Globus pallidus (tissue), 1 donor: ENCODE measurements at regions not wholly inside any gene's neighbourhood (a gene's known extent, or its start where the extent isn't known, plus 50 kb on each side); places are given as distances from the start of the nearest gene placed in this dataset.

Experiments
- DNase-seq: peaks from one replicate; pipeline ENCODE4 v3.0.0-alpha.2; 2015; ENCODE audit warnings: low spot score

DNA sequence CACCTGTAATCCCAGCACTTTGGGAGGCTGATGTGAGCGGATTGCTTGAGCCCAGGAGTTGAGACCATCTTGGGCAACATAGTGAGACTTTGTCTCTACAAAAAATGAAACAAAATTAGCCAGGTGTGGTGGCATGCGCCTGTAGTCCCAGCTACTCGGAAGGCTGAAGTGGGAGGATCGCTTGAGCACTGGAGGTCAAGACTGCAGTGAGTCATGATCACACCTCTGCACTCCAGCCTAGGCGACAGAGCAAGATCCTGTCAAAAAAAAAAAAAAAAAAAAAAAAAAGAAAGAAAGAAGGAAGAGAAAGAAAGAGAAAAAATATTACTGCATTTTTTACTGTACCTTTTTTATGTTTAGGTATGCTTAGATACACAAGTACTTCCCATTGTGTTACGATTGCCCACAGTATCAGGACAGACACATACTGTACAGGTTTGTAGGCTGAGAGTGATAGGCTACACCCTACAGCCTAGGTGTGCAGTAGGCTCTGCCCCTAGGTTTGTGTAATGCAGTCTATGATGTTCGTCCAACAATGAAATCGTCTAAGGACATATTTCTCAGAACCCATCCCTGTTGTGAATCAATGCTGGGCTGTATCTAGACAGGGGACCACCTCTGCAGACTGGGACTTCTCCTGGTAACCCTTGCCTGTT is 160.4 kb upstream of the PWP1 start:
- DNase-seq = no peak

DNA sequence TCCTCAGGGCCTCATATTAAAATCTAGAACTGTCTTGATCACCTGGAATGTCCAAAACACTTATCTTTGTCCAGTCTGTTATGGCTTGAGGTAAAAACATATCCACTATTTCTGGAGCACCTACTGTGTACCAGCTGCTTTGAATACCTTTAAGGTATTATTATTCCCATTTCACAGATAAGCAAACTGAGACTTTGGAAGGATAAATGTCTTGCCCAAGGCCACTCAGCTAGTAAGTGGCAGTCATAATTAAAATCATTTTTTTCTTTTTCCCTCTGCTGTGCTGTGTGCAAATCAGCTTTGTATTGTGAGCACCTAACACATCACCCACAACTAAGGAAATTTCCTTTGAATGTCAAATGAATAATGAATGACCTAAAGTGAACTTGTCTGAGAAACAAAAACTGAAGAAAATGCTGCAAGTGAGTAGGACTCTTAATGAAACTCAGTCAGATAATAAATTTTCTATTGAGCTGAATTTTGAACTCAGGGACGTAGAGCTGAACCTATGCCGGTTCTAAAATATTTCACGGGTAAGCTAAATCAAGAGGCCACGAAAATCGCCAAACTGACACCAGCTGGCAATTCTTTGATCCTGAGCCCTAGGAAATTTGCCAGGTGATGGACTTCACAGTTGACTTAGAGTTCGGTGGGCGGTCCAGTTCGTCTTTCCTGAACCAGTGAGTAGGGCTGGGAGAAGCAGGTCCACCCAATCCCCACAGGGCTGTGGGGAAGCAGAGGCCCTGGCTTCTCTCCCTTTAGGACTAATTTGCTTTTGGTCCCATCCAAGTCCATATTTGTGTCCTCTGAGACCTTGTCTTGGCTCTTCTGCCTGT is 159.7 kb upstream of the PWP1 start:
- DNase-seq = no peak

DNA sequence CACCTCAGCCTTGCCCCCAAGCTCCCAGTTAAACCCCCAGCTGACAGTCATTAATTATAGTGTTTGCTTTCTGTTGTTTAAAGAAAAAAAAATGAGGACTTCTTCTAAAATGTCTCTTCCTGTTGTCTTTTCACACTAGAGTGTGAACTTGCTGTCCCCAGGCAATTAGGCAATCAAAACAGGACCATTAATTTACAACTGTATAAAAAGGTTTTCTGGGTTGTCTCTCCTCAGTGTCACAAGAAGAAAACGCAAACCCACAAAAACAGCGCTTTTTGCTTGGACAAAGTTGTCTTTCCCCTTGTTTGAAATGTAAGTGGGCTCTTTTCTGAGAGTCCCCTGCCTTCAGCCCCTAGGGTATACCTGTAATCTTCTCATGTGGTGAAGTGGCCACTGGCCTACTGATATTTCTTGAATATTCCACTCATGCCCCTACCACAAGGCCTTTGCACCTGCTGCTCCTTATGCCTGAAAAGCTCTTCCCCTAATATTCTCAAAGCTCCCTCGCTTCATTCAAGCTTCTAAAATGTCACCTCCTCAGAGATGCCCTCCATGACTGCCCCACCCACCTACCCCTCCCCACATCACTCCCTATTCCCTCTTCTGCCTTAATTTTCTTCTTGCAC is 158.9 kb upstream of the PWP1 start:
- DNase-seq = no peak

DNA sequence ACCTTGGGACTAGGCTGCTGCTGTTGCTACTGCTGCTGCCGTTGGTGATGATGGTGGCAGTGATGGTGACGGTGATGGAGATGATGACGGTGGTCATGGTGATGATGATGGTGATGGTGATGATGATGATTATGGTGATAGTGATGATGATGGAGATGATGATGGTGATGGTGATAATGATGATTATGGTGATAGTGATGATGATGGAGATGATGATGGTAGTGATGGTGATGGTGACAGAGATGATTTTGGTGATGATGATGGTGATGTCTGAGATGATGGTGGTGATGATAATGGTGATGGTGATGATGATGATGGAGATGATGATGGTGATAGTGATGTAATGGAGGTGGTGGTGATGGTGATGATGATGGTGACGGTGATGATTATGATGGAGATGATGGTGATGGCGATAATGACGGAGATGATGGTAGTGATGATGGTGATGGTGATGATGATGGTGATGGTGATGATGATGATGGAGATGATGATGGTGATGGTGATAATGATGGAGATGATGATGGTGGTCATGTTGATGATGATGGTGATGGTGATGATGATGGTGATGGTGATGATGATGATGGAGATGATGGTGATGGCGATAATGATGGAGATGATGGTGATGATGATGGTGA is 156.8 kb upstream of the PWP1 start:
- DNase-seq = no peak

DNA sequence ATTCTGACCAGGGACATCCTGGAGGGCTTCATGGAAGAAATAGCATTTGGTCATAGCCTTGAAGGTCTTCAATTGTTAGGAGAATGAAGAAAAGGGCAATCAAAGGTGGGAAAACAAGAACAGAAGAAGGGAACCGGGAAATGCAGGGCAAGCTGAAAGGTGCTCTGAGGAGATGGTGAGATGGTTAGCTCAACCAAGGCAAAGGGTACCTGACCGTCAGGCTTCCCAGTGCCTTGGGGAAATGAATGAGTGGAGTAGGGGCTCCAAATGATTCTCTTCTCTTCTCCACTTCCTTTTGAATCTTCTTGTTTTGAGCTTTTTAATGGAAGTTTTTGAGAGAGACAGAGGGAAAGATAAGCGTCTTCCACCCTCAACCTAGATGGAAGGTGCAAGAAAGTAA is 155.6 kb upstream of the PWP1 start:
- DNase-seq = no peak

DNA sequence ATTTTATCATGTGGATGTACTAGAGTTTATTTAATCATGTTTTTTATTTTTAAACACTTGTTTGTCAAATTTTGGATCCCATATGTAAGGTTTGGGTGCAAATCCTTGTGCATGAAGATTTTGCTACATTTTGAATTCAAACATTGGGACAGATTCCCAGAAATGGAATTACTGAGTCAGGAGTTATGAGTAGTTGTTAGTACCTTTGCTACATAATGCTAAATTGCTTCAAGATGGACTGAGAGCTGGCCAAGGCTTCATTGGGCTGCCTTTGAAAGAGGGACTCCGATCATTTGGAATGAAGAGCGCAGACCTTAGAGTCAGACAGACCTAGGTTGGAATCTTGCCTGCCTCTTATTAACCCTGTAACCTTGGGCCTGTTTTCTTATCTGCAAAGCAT is 154.9 kb upstream of the PWP1 start:
- no peak for DNase-seq

DNA sequence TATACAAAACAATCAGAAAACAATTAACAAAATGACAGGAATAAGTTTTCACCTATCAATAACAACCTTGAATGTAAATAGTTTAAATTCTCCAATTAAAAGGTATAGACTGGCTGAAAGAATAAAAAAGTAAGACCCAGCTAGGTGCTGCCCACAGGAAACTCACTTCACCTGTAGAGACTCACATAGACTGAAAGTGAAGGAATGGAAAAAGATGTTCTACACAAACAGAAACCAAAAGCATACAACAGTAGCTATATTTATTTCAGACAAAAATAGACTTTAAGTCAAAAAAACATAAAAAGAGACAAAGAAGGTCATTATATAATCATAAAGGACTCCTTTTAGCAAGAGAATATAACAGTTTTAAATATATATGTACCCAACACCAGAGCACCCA is 152.4 kb upstream of the PWP1 start:
- no peak for DNase-seq

DNA sequence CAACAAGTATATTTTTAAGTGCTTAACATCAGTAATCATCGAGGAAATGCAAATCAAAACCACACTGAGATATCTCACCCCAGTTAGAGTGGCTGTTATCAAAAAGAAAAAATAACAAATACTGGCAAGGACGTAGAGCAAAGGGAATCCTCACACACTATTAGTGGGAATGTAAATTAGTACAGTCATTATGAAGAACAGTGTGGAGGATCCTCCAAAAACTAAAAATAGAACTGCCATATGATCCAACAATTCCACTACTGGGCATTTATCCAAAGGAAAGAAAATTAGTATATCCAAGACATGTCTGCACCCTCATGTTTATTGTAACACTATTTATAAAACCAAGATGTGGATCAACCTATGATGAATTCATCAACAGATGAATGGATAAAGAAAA is 149.0 kb upstream of the PWP1 start:
- DNase-seq = no peak

DNA sequence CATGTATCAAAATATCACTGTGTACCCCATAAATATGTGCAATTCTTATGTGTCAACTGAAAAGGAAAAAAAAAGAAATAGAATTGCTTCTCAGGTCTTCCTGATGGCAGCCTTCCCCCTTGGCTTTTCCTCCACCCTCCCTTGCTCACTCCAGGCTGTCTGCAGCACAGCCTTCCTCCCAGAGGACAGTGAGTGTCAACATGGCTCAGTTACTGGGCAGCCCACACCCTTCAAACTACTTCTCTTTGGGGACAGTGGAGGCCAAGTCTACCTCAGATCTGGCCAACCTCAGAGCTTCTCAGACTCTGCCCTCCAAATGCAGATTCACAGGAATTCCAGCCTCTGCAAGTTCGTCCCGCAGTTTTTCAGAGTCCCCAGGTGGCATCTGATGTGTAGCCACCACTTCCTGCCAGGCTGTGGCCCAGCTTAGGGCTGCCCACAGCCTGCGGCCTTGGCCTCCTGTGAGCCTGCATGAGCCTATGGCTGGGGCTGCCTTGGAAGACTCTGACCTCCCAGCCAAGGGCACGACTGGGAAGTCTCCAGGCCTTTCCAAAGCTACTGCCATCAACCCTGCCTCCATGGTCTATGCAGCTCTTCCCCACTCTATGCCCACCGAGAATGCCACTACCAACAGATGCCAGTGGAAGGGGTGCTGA is 148.0 kb upstream of the PWP1 start:
- DNase-seq = no peak

DNA sequence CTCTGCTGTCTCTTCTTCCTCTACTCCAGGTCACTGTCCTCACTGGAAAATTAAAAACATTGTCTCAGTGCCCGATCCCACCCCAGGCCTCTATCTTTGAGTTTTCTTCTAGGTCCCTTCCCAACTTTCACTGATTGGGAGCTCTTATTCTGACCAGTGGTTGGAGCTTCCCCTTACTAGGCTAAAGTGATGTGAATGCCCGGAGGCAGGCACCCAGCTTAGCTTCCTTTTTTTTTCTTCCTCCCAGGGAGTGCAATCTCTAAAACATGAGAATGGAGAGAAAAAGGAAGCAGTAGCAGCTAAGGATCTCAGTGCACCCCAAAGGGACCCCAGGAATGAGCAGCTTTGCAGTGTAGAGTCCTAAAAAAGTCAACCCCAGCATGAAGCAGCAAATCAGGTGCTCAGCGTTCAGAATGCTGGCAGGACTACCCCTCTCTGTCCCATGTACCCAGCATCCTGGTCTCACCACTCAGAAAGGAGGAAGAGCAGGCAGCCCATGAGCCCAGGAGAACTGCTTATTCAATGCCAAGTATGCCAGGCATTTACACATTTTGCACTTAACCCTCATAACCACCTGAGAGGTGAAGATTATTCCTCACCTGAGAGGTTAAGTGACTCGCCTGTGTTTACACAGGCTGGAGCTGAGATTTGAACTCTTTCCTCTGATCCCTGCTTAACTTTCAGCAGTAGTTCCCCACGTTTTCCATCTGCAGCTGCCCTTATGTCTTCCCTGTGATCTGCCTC is 146.2 kb upstream of the PWP1 start:
- no peak for DNase-seq

DNA sequence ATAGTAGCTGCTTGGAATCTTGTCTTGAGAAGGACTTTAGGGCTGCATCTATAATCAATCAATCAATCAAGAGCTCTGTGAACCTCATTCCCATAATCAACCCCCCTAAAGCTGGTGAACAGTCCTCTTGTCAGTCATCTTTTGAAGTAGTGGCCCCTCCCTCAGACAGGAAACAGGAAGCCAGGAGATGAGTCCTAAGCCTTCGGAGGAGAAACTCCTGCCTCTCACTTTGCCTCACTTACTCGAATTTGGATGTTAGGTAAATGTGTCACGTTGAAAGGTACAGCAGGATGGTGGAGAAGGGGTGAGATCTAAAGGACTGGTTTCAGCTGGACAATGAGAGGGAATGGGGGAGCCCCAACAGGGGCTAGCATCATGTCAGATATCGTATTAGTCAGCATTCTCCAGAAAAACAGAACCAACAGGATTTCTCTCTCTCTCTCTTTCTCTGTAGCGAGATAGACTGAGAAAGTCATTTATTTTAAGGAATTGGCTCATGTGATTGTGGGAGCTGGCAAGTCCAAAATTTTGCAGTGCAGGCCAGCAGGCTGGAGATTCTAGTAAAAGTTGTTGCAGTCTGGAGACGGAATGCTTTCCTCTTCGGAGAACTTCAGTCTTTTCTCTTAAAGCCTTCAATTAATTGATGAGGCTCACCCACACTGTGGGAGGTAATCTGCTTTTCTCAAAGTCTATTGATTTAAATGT is 144.4 kb upstream of the PWP1 start:
- DNase-seq = no peak

DNA sequence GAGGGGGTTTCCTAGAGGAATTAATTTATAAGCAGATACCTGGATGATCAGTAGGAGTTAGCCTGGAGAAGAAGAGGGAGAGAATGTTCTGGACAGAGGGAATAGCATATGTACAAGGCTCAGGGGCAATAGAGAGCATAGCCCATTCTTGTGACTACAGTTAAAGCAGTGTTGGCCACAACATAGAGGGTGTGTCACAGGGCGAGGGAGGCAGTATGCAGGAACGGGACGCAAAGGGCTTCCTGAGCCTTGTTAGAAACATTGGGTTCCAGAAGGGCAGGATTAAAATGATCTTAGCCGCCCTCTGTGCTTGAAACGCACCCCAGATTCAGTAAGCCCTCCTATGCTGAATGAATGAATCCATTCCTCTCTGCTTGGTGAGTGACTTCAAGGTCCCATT is 142.2 kb upstream of the PWP1 start:
- no peak for DNase-seq

DNA sequence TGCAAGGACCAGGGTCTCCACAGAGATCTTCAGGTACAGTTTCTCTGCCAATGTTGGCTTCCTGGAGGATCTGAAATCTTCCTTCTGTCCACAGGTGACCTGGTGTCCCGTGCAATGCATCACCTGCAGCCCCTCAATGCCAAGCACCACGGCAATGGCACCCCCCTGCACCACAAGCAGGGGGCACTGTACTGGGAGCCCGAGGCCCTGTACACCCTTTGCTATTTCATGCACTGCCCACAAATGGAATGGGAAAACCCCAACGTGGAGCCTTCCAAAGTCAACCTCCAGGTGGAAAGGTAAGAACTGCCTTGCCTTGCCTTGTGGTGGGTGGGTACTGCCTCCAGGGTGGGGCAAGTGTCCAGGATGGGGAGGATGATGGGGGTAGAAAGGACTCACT is 141.8 kb upstream of the PWP1 start:
- no peak for DNase-seq

DNA sequence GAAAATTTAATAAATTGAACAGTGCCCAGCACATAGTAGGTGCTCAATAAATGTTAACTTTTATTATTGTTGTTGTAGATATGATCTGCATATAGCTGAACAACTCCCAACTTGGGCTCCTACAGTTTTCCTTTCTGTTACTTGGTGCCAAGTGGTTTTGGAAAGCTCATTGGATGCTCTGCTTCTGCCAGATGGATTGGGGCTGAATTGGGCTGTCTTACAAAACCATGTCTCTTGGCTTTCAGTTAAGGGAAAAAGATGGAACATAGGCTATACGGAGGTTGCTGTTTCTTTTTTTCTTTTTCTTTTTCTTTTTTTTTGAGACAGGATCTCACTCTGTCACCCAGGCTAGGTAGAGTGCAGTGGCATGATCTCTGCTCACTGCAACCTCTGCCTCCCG is 140.7 kb upstream of the PWP1 start:
- DNase-seq = no peak

DNA sequence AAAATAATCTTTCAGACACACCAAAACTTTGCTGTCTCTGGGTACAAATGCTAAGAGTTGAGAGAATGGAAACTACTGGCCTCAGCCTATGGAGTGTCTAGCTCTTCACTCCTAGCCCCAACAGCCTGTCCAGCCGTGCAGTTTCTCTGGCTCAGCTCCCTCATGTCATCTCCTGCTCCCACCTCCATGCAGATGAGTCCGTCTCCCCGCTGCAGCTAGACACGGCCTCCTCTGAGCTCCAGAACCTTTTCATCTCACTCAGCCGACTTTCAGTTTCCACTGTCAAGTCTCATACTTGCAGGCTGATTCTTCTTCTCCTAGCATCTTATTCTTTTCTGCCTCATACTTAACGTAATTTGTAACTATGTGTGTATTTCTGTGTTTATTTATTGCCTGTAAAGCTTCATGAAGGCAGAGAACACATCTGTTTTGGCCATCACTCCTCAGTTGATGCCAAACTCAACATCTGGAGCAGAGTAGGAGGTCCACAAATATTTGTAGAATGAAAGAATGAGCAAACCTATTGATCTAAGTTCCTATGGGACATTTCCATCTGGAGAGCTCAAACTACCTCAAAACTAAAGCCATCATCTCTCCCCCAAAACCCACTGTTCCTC is 139.8 kb upstream of the PWP1 start:
- no peak for DNase-seq

DNA sequence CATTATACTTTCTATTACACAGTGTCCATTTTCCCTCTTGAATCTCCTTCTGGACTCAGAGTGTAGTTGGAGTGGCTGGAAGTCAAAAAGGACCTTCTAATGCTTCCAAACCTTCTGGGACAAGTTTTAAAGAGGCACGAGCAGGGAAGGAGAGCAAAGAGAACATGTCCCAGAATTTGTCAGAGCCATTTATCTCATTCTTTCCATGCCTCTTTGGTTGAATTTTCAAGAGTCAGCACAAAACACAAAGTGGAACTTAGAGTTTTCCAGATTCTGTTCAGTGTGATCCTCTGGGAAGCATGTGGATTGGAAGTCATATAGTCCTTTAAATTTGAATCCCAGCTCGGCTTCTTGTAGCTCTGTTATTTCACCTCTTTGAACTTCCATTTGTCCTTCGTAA is 138.2 kb upstream of the PWP1 start:
- no peak for DNase-seq

DNA sequence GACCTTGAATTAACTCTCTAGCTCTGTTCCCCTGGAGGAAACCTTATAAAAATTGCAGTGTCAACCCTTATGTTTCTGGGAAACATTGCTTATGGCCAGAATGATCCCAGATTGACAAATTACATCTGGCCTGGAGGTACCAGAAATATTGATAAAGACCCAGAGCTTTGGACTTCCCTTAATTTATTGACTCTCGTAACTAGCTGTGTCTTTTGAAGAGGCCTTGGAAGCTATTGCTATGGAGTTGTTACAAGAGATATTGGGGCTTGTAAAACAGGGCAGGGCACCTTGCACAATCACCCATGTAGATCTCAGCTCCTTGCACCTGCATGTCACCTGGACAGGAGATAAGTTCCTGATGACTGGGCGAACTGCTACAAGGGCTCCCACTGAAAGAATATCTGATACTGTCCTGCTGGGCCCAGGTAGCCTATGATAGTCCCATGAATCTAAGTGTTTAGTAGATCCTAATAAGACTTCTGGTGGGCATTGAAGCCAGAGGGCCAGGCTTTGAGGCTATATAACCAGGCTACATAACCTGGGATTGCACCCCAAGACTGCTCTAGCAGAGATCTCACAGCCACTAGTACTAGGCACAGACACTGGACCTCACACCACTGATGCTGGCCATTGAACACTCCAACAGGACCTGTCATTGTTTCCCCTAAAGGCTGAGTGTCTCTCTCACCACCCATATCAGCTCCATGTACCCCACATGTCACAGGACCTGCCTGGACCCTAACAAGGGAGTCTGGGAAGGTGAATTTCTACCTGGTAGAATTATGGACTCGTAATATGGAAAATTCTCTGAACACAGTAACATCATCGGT is 135.7 kb upstream of the PWP1 start:
- DNase-seq = no peak

DNA sequence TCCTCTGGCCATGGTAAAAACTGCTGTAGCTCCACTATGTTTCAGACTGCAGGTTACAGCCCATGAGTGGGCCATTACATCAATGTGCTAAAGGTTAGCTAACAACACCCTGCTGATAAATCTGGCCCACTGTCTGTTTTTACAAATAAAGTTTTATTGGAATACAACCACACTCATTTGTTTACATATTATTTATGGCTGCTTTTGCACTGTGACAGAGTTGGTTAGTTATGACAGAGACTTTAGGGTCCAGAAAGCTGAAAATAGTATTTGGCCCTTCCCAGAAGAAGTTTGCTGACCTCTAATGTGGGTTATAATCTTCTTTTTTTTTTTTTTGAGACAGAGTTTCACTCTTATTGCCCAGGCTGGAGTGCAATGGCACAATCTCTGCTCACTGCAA is 134.2 kb upstream of the PWP1 start:
- no peak for DNase-seq

DNA sequence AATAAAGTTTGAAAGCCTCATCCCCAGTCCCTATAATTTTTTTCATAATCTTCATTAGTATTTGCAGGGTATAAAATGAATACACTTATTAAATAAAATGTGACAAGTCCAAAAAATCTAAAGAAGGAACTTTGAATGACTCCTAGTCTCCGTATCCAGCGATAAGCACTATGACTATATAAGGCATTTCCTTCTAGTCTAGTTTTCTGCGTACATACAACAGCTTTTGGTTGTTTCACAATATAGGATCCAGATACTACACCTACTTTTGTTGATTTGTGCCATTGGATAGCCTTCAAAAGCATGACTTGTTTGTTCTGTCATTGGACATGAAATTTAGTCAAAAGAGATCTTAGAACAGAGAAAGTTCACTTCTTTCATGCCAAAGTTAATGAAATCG is 133.3 kb upstream of the PWP1 start:
- DNase-seq = no peak
